Endothelial cell of umbilical vein (primary cell): ENCODE measurements at regions not wholly inside any gene's neighbourhood (a gene's known extent, or its start where the extent isn't known, plus 50 kb on each side); places are given as distances from the start of the nearest gene placed in this dataset.

Experiments
- BruUV-seq: library from RNA; stranded (reverse); fragments of 400-500 nt; replicated peaks from 2 replicates; lab custom pipeline; 2021; lab: Mats Ljungman, UMichigan
- CTCF ChIA-PET: fragments of 300-600, 350-600 bp; sonication (Branson Sonifier 250); formaldehyde crosslinking; loops from one replicate; lab custom pipeline; 2021; ENCODE audit warnings: antibody characterized with exemption, inconsistent platforms; lab: Charles Lee
- POLR2A ChIA-PET: fragments of 300-600, 350-600 bp; sonication (Branson Sonifier 250); formaldehyde crosslinking; loops from one replicate; lab custom pipeline; 2021; ENCODE audit warnings: antibody characterized with exemption, inconsistent platforms; lab: Charles Lee
- DNase-seq: peaks from one replicate; pipeline ENCODE4 v3.0.0-alpha.2; 2011; ENCODE audit warnings: low read depth, low spot score
- FAIRE-seq: peaks from 2 replicates; lab custom pipeline; 2011; peaks lifted over from hg19 to GRCh38; lab: Jason Lieb, UNC
- H2AFZ ChIP-seq: 2 replicates; pipeline ENCODE4 v1.6.0; 2012; ENCODE audit warnings: low read depth, low read length, control low read depth, inconsistent platforms
- H3K27ac ChIP-seq: 2 replicates; pipeline ENCODE4 v1.5.1; 2011; ENCODE audit warnings: low read depth, mild to moderate bottlenecking, control low read depth, low read length, moderate library complexity; ENCODE audit not compliant: insufficient read depth
- H3K27me3 ChIP-seq, 2 experiments: 2 replicates each; pipeline versions ENCODE4 v1.6.0 to v1.6.1; 2011; ENCODE audit warnings: low read length in 2 of 2, mixed read lengths in 1 of 2; ENCODE audit not compliant: control insufficient read depth in 2 of 2, insufficient read depth in 2 of 2
- H3K36me3 ChIP-seq, 2 experiments: 2 replicates in 1 of 2; 3 replicates in 1 of 2; pipeline ENCODE4 v1.5.1; 2011; ENCODE audit warnings: low read length in 2 of 2, mild to moderate bottlenecking in 1 of 2, moderate library complexity in 1 of 2; ENCODE audit not compliant: control insufficient read depth in 2 of 2, insufficient read depth in 2 of 2; ENCODE audit errors: extremely low read depth in 1 of 2
- H3K4me1 ChIP-seq: 3 replicates; pipeline ENCODE4 v1.5.1; 2011; ENCODE audit warnings: mild to moderate bottlenecking, low read length; ENCODE audit not compliant: control insufficient read depth, insufficient read depth; ENCODE audit errors: extremely low read depth
- H3K4me2 ChIP-seq: 2 replicates; pipeline ENCODE4 v1.6.1; 2011; ENCODE audit warnings: low read length, control low read depth, mixed read lengths; ENCODE audit not compliant: insufficient read depth
- H3K4me3 ChIP-seq, 3 experiments: fragments of 200-600 bp in 1 of 3; sonication (generic), shearing (Covaris generic) in 1 of 3; replicated peaks in 1 of 3; 2 replicates each; pipeline ENCODE4 v1.5.1; 2011 to 2016; ENCODE audit warnings: control low read depth in 3 of 3, low read length in 3 of 3, mild to moderate bottlenecking in 2 of 3, inconsistent platforms in 1 of 3, low read depth in 1 of 3, moderate library complexity in 1 of 3; ENCODE audit not compliant: insufficient read depth in 1 of 3
- H3K79me2 ChIP-seq: 2 replicates; pipeline ENCODE4 v1.6.0; 2012; ENCODE audit warnings: low read length, inconsistent platforms; ENCODE audit not compliant: control insufficient read depth, insufficient read depth
- H3K9ac ChIP-seq: replicated peaks from 2 replicates; pipeline ENCODE3; 2011; ENCODE audit warnings: low read length, control low read depth; ENCODE audit not compliant: insufficient read depth; ENCODE audit errors: extremely low read depth
- H3K9me1 ChIP-seq: replicated peaks from 3 replicates; pipeline ENCODE4 v1.6.0; 2011; ENCODE audit warnings: mild to moderate bottlenecking, low read length; ENCODE audit not compliant: control insufficient read depth, insufficient read depth; ENCODE audit errors: extremely low read depth
- H3K9me3 ChIP-seq: replicated peaks from 2 replicates; pipeline ENCODE4 v1.5.1; 2012; ENCODE audit warnings: low read length, inconsistent platforms; ENCODE audit not compliant: control insufficient read depth, insufficient read depth
- H4K20me1 ChIP-seq: replicated peaks from 2 replicates; pipeline ENCODE3; 2011; ENCODE audit warnings: mild to moderate bottlenecking, low read length; ENCODE audit not compliant: control insufficient read depth, insufficient read depth; ENCODE audit errors: extremely low read depth
- CTCF ChIP-seq, 2 donors: IDR thresholded peaks; 1 replicate in 1 of 2; 2 replicates in 1 of 2; pipeline ENCODE4 v1.5.1; 2011; ENCODE audit warnings: low read length in 2 of 2, mild to moderate bottlenecking in 2 of 2, moderate library complexity in 2 of 2, control low read depth in 1 of 2, inconsistent platforms in 1 of 2, low read depth in 1 of 2; ENCODE audit not compliant: insufficient read depth in 1 of 2; ENCODE audit errors: extremely low read depth in 1 of 2
- EZH2 ChIP-seq: IDR thresholded peaks from 2 replicates; pipeline ENCODE4 v1.6.1; 2012; ENCODE audit warnings: borderline replicate concordance, low read depth, mild to moderate bottlenecking, moderate library complexity, low read length, inconsistent platforms; ENCODE audit not compliant: severe bottlenecking
- FOS ChIP-seq: IDR thresholded peaks from 2 replicates; pipeline ENCODE4 v1.6.1; 2011; ENCODE audit warnings: mild to moderate bottlenecking, low read length, moderate library complexity, borderline replicate concordance; ENCODE audit not compliant: insufficient read depth
- GATA2 ChIP-seq: IDR thresholded peaks from 2 replicates; pipeline ENCODE4 v1.7.0; 2011; ENCODE audit warnings: low read depth, mild to moderate bottlenecking, moderate library complexity, mixed read lengths, low read length; ENCODE audit not compliant: insufficient read length, insufficient read depth
- JUN ChIP-seq: IDR thresholded peaks from 2 replicates; pipeline ENCODE4 v1.6.1; 2011; ENCODE audit warnings: borderline replicate concordance, low read depth; ENCODE audit not compliant: insufficient read length, insufficient read depth
- MYC ChIP-seq: IDR thresholded peaks from one replicate; pipeline ENCODE4 v1.6.1; 2011; ENCODE audit warnings: mild to moderate bottlenecking, low read depth, low read length
- POLR2A ChIP-seq: IDR thresholded peaks from 2 replicates; pipeline ENCODE4 v1.6.1; 2012; ENCODE audit warnings: low read depth, mild to moderate bottlenecking, control low read depth, low read length
- POLR2AphosphoS5 ChIP-seq: IDR thresholded peaks from 2 replicates; pipeline ENCODE4 v1.6.1; 2012; ENCODE audit warnings: low read depth, mild to moderate bottlenecking, control low read depth, low read length, moderate library complexity; ENCODE audit not compliant: insufficient read depth
- dilution Hi-C: fragments of 300-500 bp; cut with MboI; formaldehyde crosslinking; loops from one replicate; pipeline ENCODE4 v1.15.0; 2019; ENCODE audit warnings: low sequenced_read_pairs; ENCODE audit not compliant: extremely low pct_ligation_motif_present
- intact Hi-C: fragments of 100-400 bp; cut with micrococcal nuclease; formaldehyde crosslinking; loops from one replicate; pipeline ENCODE4 v1.10.0; 2022
- TF ChIP-seq, protein P1 (sequence below): IDR thresholded peaks from 2 replicates; pipeline ENCODE4 v1.6.1; 2011; ENCODE audit not compliant: insufficient read depth, insufficient read length

DNA sequence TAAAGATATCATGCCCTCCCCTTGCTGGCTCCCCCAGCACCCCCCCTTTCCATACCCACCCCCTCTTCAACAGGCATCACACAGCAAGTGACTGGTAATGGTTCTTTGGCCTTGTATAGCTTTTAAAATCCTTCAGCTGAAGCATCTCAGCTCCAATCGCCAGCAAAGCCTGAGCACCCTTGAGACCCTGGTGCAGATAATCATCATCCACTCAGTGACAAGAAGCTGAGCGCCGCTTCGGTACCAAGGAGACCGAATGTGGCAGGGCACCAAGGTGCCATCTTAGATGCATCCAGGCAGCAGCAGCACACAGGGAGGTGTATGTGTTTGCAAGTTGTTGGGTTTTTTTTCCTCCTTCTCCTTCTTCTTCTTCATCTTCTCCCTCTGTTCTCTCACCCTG is 232.7 kb downstream of the BCL11A start:
- POLR2A ChIA-PET, result interaction anchor here (0.6 kb wide), 1 partner anchor 67 kb away, joined by 5 read pairs; no protein-coding TSS in a partner anchor
- CTCF ChIA-PET, result no interaction called here
- no peaks in the 10 kb centered on the region for H3K9me3 ChIP-seq
- no peak overlapping the region for H3K9ac ChIP-seq
- H3K27ac ChIP-seq, result no peak overlapping the region
- H3K4me1 ChIP-seq, result no peaks in the 10 kb centered on the region
- no peak overlapping the region for H3K4me2 ChIP-seq
- TF ChIP-seq POLR2A (no peak), GATA2 (no peak), JUN (no peak), FOS (no peak), CTCF (IDR thresholded peaks at IDR 0.05; ENCODE audit: extremely low read depth in 1 of 2, insufficient read depth in 1 of 2, low read depth in 1 of 2, low read length in 2 of 2) (no peak), POLR2AphosphoS5 (no peak), MYC (no peak), EZH2 (no peak)
- TF ChIP-seq, protein P1, sequence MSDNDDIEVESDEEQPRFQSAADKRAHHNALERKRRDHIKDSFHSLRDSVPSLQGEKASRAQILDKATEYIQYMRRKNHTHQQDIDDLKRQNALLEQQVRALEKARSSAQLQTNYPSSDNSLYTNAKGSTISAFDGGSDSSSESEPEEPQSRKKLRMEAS, result no peak
- no peak overlapping the region for H2AFZ ChIP-seq
- no peaks in the 10 kb centered on the region for H3K9me1 ChIP-seq
- H3K79me2 ChIP-seq, result no peaks in the 10 kb centered on the region
- no peak for DNase-seq
- FAIRE-seq, result no peak
- no peaks in the 10 kb centered on the region for H3K27me3 ChIP-seq
- intact Hi-C loops, result no loop called here
- dilution Hi-C loops, result no loop called here
- H3K4me3 ChIP-seq, result no peak overlapping the region
- H3K36me3 ChIP-seq, result no peaks in the 10 kb centered on the region
- BruUV-seq, result no TSS peak
- H4K20me1 ChIP-seq, result no peaks in the 10 kb centered on the region
